ENCODE measurements at regions not wholly inside any gene's neighbourhood (a gene's known extent, or its start where the extent isn't known, plus 50 kb on each side); places are given as distances from the start of the nearest gene placed in this dataset.

DNA sequence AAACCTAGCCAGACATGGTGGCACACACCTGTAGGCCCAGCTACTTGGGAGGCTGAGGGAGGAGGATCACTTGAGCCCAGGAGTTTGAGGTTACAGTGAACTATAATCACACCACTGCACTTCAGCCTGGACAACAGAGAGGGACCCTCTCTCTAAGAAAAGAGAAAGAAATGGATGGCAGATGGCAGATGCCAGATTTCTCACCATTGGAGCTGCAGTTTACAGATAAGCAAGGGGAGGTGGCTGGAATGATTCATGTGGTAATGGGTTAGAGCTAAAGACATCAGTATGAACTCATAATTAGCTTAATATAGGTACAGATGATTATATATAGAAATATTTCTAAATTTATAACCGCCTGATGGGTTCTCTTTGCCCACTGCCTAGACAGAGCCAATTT, 80.1 kb upstream of the IPO5 start:
- WGBS (ENCODE audit: extremely low coverage, insufficient coverage, insufficient read length) = no CpG with 5 or more reads among the region's 1 CpG
- Histone ChIP-seq H4K91ac (ENCODE audit: low read depth, low read length) (no peak overlapping the region), H3K18ac (ENCODE audit: low read length) (no peak overlapping the region), H4K8ac (ENCODE audit: low read depth, low read length) (no peak overlapping the region), H3K27ac (ENCODE audit: low read depth, low read length) (no peak overlapping the region), H3K4me1 (ENCODE audit: control insufficient read depth in 1 of 2, insufficient read depth in 2 of 2, low read length in 2 of 2) (no peaks in the 10 kb centered on the region), H3K4ac (ENCODE audit: low read depth, low read length) (no peak overlapping the region), H2BK120ac (ENCODE audit: insufficient read depth, low read length, poor library complexity) (no peak overlapping the region), H3K27me3 (ENCODE audit: insufficient read depth, low read length) (no peaks in the 10 kb centered on the region), H3K4me3 (ENCODE audit: low read depth, low read length) (no peak overlapping the region), H3K36me3 (ENCODE audit: control insufficient read depth in 1 of 2, insufficient read depth in 2 of 2, low read length in 2 of 2) (no peaks in the 10 kb centered on the region), H2AFZ (ENCODE audit: insufficient read depth, low read length, poor library complexity) (no peak overlapping the region), H3K23ac (ENCODE audit: low read length) (no peak overlapping the region), H3K4me2 (ENCODE audit: low read length) (no peak overlapping the region), H2BK12ac (ENCODE audit: low read length) (no peak overlapping the region), H3K79me2 (ENCODE audit: control insufficient read depth, insufficient read depth, low read length, poor library complexity) (no peaks in the 10 kb centered on the region), H2AK5ac (ENCODE audit: low read length) (no peak overlapping the region), H3K9me3 (ENCODE audit: insufficient read depth, low read depth, low read length) (no peaks in the 10 kb centered on the region), H3K14ac (ENCODE audit: low read length) (no peak overlapping the region), H2BK5ac (ENCODE audit: low read depth, low read length, poor library complexity) (no peak overlapping the region), H3K9ac (ENCODE audit: low read length) (no peak overlapping the region), H3K79me1 (ENCODE audit: low read length) (no peaks in the 10 kb centered on the region), H4K12ac (ENCODE audit: low read depth, low read length) (no peak overlapping the region)
- no peak for DNase-seq

DNA sequence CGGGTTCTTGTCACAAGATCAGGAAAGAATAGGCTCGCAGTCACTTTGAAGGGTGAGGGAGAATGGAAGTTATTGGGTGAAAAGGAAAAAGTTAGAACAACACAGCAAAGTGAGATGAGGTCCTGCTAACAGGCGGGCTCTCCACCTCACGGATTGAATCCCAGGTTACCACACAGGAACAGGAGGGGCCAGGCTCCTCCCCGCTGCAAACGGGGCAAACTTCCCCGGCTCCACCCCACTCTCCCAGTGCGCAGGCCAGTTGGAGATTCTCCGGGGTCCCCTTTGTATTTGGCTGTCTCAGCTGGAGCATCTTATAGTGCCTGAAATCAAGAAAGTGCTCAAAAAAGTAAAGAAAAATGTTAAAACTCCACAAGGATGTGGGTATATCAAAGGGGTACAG, 78.3 kb upstream of the IPO5 start:
- no peaks in the 10 kb centered on the region for H3K27me3 ChIP-seq (ENCODE audit: insufficient read depth, low read length)
- no peaks in the 10 kb centered on the region for H3K79me2 ChIP-seq (ENCODE audit: control insufficient read depth, insufficient read depth, low read length, poor library complexity)
- no peak overlapping the region for H4K91ac ChIP-seq (ENCODE audit: low read depth, low read length)
- no peak overlapping the region for H2BK120ac ChIP-seq (ENCODE audit: insufficient read depth, low read length, poor library complexity)
- H3K23ac ChIP-seq (ENCODE audit: low read length) = no peak overlapping the region
- H3K27ac ChIP-seq (ENCODE audit: low read depth, low read length) = no peak overlapping the region
- H2BK12ac ChIP-seq (ENCODE audit: low read length) = no peak overlapping the region
- H3K36me3 ChIP-seq (ENCODE audit: control insufficient read depth in 1 of 2, insufficient read depth in 2 of 2, low read length in 2 of 2) = no peaks in the 10 kb centered on the region
- H3K79me1 ChIP-seq (ENCODE audit: low read length) = no peaks in the 10 kb centered on the region
- no peak overlapping the region for H3K4me2 ChIP-seq (ENCODE audit: low read length)
- WGBS (ENCODE audit: extremely low coverage, insufficient coverage, insufficient read length) = no CpG with 5 or more reads among the region's 9 CpGs
- no peak overlapping the region for H3K4ac ChIP-seq (ENCODE audit: low read depth, low read length)
- H2AK5ac ChIP-seq (ENCODE audit: low read length) = no peak overlapping the region
- H4K8ac ChIP-seq (ENCODE audit: low read depth, low read length) = no peak overlapping the region
- H2AFZ ChIP-seq (ENCODE audit: insufficient read depth, low read length, poor library complexity) = no peak overlapping the region
- H3K9ac ChIP-seq (ENCODE audit: low read length) = no peak overlapping the region
- no peak overlapping the region for H4K12ac ChIP-seq (ENCODE audit: low read depth, low read length)
- no peak overlapping the region for H3K4me3 ChIP-seq (ENCODE audit: low read depth, low read length)
- H3K4me1 ChIP-seq (ENCODE audit: control insufficient read depth in 1 of 2, insufficient read depth in 2 of 2, low read length in 2 of 2) = peaks cover 3% of the 10 kb centered on the region in 2 experiments
- no peak overlapping the region for H2BK5ac ChIP-seq (ENCODE audit: low read depth, low read length, poor library complexity)
- no peaks in the 10 kb centered on the region for H3K9me3 ChIP-seq (ENCODE audit: insufficient read depth, low read depth, low read length)
- no peak overlapping the region for H3K14ac ChIP-seq (ENCODE audit: low read length)
- DNase-seq = no peak
- no peak overlapping the region for H3K18ac ChIP-seq (ENCODE audit: low read length)

DNA sequence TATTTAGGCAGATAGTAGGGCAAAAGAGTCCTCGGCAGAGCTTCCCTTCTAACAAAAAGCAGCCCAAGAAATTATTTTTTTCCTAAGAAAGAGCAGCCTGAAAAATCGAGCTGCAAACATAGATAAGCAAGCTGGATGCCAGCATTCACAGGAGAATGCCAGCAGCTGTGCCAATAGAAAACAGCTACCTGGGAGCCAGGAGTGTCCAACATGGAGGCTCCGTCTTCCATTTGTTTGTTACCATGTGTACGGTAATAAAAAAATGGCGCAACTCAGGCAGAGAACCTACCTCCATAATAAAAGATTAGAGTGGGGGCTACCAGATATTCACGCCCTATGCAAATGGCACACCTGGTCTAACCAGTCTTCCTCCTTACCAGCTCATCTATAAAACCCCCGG, 77.6 kb upstream of the IPO5 start:
- H3K4me2 ChIP-seq (ENCODE audit: low read length) = no peak overlapping the region
- H3K14ac ChIP-seq (ENCODE audit: low read length) = no peak overlapping the region
- H2BK12ac ChIP-seq (ENCODE audit: low read length) = no peak overlapping the region
- no peak overlapping the region for H2AFZ ChIP-seq (ENCODE audit: insufficient read depth, low read length, poor library complexity)
- H2AK5ac ChIP-seq (ENCODE audit: low read length) = no peak overlapping the region
- no peak overlapping the region for H2BK5ac ChIP-seq (ENCODE audit: low read depth, low read length, poor library complexity)
- H3K79me1 ChIP-seq (ENCODE audit: low read length) = no peaks in the 10 kb centered on the region
- peaks cover 3% of the 10 kb centered on the region in 2 experiments for H3K4me1 ChIP-seq (ENCODE audit: control insufficient read depth in 1 of 2, insufficient read depth in 2 of 2, low read length in 2 of 2)
- H3K79me2 ChIP-seq (ENCODE audit: control insufficient read depth, insufficient read depth, low read length, poor library complexity) = no peaks in the 10 kb centered on the region
- H3K18ac ChIP-seq (ENCODE audit: low read length) = no peak overlapping the region
- no peaks in the 10 kb centered on the region for H3K27me3 ChIP-seq (ENCODE audit: insufficient read depth, low read length)
- H3K4me3 ChIP-seq (ENCODE audit: low read depth, low read length) = no peak overlapping the region
- H4K8ac ChIP-seq (ENCODE audit: low read depth, low read length) = no peak overlapping the region
- DNase-seq = no peak
- H3K4ac ChIP-seq (ENCODE audit: low read depth, low read length) = no peak overlapping the region
- H4K91ac ChIP-seq (ENCODE audit: low read depth, low read length) = no peak overlapping the region
- no peak overlapping the region for H4K12ac ChIP-seq (ENCODE audit: low read depth, low read length)
- H3K36me3 ChIP-seq (ENCODE audit: control insufficient read depth in 1 of 2, insufficient read depth in 2 of 2, low read length in 2 of 2) = no peaks in the 10 kb centered on the region
- no CpG with 5 or more reads among the region's 7 CpGs for WGBS (ENCODE audit: extremely low coverage, insufficient coverage, insufficient read length)
- H3K9ac ChIP-seq (ENCODE audit: low read length) = no peak overlapping the region
- H3K27ac ChIP-seq (ENCODE audit: low read depth, low read length) = no peak overlapping the region
- H2BK120ac ChIP-seq (ENCODE audit: insufficient read depth, low read length, poor library complexity) = no peak overlapping the region
- H3K23ac ChIP-seq (ENCODE audit: low read length) = no peak overlapping the region
- H3K9me3 ChIP-seq (ENCODE audit: insufficient read depth, low read depth, low read length) = no peaks in the 10 kb centered on the region

- H3K18ac ChIP-seq (ENCODE audit: low read length) = no peak overlapping the region
- H3K79me1 ChIP-seq (ENCODE audit: low read length) = no peaks in the 10 kb centered on the region
- H3K79me2 ChIP-seq (ENCODE audit: control insufficient read depth, insufficient read depth, low read length, poor library complexity) = no peaks in the 10 kb centered on the region
- H3K4me3 ChIP-seq (ENCODE audit: low read depth, low read length) = no peak overlapping the region
- H3K27me3 ChIP-seq (ENCODE audit: insufficient read depth, low read length) = no peaks in the 10 kb centered on the region
- no peak overlapping the region for H4K12ac ChIP-seq (ENCODE audit: low read depth, low read length)
- no peak overlapping the region for H3K4me2 ChIP-seq (ENCODE audit: low read length)
- H3K23ac ChIP-seq (ENCODE audit: low read length) = no peak overlapping the region
- H3K4me1 ChIP-seq (ENCODE audit: control insufficient read depth in 1 of 2, insufficient read depth in 2 of 2, low read length in 2 of 2) = peaks cover 3% of the 10 kb centered on the region in 2 experiments
- H2BK5ac ChIP-seq (ENCODE audit: low read depth, low read length, poor library complexity) = no peak overlapping the region
- H2BK120ac ChIP-seq (ENCODE audit: insufficient read depth, low read length, poor library complexity) = no peak overlapping the region
- no peak for DNase-seq
- H3K4ac ChIP-seq (ENCODE audit: low read depth, low read length) = no peak overlapping the region
- H3K14ac ChIP-seq (ENCODE audit: low read length) = no peak overlapping the region
- H3K9ac ChIP-seq (ENCODE audit: low read length) = no peak overlapping the region
- H4K91ac ChIP-seq (ENCODE audit: low read depth, low read length) = no peak overlapping the region
- no peak overlapping the region for H4K8ac ChIP-seq (ENCODE audit: low read depth, low read length)
- no peak overlapping the region for H2AFZ ChIP-seq (ENCODE audit: insufficient read depth, low read length, poor library complexity)
- no peak overlapping the region for H2AK5ac ChIP-seq (ENCODE audit: low read length)
- no peaks in the 10 kb centered on the region for H3K36me3 ChIP-seq (ENCODE audit: control insufficient read depth in 1 of 2, insufficient read depth in 2 of 2, low read length in 2 of 2)
- H2BK12ac ChIP-seq (ENCODE audit: low read length) = no peak overlapping the region
- no peak overlapping the region for H3K27ac ChIP-seq (ENCODE audit: low read depth, low read length)
- H3K9me3 ChIP-seq (ENCODE audit: insufficient read depth, low read depth, low read length) = peaks cover 3% of the 10 kb centered on the region
- WGBS (ENCODE audit: extremely low coverage, insufficient coverage, insufficient read length) = no CpG with 5 or more reads among the region's 9 CpGs
Measured at GRCh38 chr13:97878431-97879375, 74.8 kb upstream of the IPO5 start.
